NOMO-1 (cell line): ENCODE measurements at regions not wholly inside any gene's neighbourhood (a gene's known extent, or its start where the extent isn't known, plus 50 kb on each side); places are given as distances from the start of the nearest gene placed in this dataset.

Source experiments
- DNase-seq, 2 experiments: peaks; one replicate each; lab custom pipeline; 2025; ENCODE audit not compliant: unreplicated experiment in 2 of 2; lab: John Stamatoyannopoulos, UW

GRCh38 chr13:37366044-37366770 is 232.4 kb downstream of the POSTN start:
- DNase-seq: no peak

- DNase-seq: no peak
Observed at GRCh38 chr13:37365496-37365895, 233.1 kb downstream of the POSTN start.

DNA sequence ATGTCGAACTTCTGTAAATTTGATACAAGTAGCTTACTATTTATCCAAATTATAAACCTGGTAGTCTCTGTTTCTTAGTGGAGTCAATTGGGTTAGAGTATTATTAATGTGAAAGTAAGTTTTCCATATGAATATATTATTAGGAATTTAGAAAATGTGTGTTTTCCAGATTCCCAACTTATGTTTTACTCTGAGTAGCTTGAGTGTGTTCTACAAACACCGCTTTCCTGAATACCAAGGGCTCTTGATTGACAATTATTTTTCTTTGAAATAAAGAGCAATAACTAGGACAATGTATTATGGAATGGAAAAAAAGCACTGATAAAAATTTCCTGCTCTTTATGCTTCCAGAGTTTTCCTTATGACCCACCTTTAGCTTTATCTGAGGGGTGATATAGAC is 233.6 kb downstream of the POSTN start:
- DNase-seq: no peak

DNA sequence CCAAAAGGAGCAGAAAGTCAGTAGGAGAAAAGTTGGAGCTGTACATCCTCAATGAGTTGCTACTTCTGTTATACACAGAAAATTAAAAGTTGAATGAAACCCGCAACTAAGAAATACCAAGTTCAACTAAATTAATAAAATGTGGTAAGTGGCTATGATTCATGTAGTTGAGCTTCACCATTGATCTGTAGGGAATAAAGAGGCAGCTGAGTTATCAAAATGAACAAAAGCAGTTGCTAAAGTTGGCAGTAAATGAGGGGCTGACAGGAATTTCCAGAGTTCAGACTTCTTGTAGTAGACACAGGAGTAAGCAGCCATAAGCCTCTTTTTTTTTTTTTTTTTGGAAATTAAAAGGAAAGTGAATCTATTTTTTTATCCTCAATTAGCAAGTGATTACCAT is 234.6 kb downstream of the POSTN start:
- no peak for DNase-seq

GRCh38 chr13:37361608-37362007 is 237.0 kb downstream of the POSTN start:
- no peak for DNase-seq

DNA sequence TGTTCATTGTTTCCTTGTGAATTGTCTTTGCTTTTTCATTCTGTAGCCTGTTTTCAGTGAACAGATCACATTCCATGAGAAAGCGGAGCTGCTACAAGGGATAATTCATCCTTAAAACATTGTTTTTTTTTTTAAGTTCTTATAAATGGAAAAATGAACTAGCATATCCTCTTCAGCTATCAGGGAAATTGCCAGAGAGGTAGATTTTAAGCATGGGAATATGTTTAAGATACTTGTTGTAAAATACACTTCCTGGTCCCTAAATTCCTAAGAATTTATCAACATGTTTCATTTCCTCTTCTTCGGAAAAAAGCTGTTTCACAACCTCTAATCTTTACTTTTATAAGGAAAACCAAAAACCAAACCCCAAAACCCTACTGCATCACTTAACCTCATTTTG is 238.0 kb downstream of the POSTN start:
- no peak for DNase-seq

- no peak for DNase-seq
Observed at GRCh38 chr13:37357548-37357947, 241.0 kb downstream of the POSTN start.

- DNase-seq: no peak
Observed at GRCh38 chr13:37353911-37354310, 244.7 kb downstream of the POSTN start.

DNA sequence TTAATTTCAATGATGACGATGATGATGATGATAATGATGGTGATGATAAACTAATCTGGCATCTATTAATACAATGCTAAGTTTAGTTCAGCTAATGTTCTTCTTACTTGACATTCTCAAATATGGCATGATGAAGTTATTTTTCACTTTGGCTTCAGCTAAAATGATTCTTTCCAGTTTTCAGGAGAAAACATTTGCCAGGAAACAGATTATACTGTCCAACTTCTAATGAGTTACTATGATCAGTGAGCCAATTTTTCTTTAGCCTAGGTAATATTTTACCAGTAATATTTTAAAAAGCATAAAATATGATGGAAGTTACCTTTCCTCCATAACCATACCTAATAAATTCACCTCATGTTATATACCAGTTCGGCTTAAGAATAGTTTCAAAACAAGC is 245.7 kb upstream of the CSNK1A1L start:
- DNase-seq: no peak

DNA sequence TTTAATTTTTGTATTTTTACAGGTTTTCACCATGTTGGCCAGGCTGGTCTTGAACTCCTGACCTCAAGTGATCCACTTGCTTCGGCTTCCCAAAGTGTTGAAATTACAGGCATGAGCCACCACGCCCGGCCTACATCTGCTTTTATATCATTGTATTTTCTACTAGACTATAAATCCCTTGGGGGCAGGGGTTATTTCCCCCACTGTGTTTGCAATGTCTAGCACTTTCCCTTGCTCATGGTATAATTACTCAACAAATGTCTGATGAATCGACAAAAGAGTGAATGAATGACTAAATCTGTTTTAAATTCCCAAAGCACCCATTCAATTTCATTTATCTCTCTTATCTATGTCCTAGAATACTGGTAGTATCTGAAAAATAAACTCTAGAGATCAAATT is 244.5 kb upstream of the CSNK1A1L start:
- no peak for DNase-seq

DNA sequence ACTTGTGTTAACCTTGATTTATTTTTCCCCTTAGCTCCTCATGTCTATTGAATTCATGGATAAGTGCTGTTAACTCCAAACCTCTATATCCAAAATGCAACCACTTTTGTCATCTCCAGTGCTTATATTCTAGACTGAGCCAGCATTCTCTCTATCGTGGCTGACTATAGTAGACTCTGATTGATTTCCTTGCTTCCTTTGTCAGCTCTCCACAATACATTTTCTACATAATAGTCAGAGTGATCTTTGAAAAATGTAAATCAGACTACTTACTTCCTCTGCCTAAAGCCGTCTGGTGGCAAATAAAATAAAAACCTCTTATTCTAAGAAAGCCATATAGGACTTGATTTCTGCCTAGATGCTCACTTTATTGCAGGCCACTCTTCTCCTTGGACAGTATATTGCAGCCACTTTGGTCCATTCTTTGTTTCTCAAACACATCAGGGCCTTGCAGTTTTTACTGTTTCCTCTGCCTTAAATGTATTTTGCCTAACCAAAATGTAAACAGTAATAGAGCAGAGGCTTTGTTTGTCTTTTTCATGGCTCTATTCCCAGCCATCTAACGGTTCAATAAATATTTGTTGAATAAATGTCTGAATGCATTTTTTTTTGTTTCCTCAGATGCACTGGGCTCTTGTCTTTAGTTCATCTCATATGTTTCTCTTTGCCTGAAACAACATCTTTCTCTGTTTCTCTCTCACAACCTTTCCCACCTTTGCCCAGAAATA is 243.6 kb upstream of the CSNK1A1L start:
- no peak for DNase-seq

DNA sequence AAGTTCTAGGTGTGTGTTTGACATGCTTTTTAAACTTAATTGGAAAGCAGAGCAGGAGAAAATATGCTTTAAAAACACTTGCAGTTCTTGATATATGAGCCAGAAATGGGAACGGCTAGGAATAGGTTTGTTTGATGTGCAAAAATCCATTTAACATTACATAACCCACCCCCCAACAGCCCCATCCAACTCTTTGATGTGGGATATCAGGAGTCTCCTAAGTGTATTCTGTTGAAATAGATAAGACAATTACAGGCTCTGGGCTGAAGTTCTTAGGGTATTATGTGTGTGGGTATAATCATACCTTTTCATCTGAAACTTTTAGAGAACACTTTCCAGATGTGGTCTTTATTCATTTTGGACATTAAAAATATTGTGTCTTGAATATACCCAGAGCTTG is 240.4 kb upstream of the CSNK1A1L start:
- DNase-seq: no peak

DNA sequence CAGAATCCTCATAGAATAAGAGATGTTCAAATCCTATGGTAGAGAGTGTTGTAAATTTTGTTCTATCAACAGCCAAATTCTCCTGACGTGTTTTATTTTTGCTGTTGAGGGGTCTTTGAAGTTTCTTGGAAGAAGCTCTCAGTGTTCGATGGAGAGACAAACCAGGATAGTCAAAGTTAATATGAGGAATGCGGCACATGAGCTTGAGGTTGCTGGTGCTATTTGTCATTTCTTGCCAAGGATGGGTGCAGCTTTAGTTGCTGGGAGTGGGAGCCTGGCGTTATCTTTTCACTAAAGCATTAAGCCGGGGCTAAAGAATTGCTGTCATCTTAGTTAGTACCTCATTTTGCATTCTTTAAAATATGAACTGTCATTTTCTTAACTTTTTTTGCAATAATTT is 239.9 kb upstream of the CSNK1A1L start:
- DNase-seq: no peak

DNA sequence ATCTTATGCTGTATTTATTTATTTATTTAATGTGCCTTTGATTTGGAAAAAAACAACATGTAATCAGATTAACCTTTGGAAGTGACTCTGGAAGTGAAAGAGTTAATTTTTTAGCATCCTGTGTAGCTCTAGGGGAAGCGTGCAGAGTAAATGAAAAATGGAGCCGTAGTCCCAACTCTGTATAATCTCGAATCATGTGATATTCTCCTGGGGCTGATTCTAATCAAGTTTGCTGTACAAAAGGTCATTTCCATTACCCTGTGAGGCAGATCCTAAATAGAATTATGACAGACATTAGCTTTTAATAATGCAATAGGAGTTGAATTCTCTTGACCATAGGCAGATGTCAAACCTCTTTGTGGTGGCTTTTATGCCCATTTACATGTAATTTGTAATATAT is 238.6 kb upstream of the CSNK1A1L start:
- no peak for DNase-seq

- DNase-seq: no peak
Observed at GRCh38 chr13:37342205-37342604, 236.7 kb upstream of the CSNK1A1L start.

- no peak for DNase-seq
Observed at GRCh38 chr13:37340901-37341670, 235.6 kb upstream of the CSNK1A1L start.

DNA sequence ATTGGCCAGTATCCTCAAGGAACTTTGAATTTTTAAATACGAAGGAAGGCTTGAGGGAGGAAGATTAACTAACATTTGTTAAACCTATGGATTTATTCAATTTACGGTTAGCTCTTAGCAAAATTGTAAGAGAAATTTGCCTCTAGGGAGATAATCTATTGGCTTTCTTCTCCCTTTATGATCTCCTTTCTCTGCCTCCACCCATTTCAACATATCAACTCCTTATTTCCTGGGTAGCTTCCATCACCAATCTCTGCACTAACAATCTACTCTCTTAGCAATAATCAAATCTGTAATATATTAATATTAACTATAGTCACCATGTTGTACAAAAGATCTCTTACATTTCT is 233.9 kb upstream of the CSNK1A1L start:
- DNase-seq: no peak

DNA sequence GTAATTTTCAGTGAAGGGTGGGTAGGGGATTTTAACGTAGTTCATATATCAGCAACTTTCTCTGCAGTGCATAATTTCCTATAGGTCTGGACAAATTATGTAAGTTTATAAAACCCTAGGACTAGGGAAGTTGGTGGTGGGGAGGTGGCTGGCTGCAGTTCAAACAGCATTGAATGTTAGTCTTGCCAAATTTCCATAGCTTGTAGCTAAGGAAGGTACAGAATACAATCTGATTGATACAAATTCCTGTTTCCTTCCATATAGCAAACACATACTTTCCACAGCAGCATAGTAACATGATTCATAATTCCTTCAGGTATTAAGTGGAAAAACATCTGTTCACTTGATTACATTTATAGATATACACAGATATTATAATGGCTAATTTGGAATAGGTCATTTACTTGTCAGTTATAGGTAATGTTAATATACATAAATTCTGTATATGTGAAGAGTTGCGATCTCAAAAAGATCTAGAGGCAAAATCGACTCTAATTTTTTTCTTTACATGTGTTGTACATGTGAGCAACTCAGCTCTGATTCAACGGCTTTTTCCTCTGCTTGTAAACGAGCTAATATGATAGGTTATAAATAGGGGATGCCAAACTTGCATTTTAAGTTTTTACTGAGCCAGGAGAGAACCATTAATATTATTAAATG is 233.4 kb upstream of the CSNK1A1L start:
- no peak for DNase-seq

DNA sequence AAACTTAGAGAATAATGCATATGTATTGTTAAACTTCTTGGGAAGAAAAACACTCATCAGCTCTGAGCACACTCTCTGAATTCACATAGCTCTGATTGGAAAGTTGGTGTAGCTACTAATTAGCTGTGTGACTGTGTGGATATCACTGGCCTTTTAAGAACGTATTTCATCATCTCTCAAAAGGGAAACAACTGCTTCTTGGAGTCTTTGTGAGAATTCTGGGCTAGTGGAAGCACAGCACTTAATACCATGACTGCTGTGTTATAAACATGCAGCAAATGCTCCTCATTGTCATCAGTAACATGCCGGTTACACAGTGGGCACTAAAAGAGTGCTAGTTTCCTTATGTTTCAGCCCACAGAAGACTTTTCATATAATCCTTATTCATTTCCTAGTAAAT is 220.9 kb upstream of the CSNK1A1L start:
- no peak for DNase-seq

- DNase-seq: no peak
Observed at GRCh38 chr13:37319031-37319443, 213.6 kb upstream of the CSNK1A1L start.

DNA sequence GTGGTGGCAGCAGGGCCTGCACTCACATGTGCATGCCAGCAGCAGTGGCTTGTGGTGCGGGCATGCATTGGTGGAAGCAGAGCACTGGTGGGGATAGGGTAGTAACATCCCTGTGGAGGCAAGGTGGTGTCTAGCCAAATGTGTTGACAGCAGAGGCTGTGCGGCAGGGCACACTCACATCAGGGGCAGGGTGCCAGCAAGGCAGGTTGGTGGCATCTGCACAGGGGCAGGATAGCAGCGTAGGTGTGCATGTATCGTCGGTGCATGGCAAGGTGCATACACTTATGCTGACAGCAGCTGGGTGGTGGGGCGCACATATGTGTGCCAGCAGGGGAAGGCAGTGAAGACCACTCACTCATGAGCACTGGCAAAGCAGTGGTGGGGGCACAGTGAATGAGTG is 211.5 kb upstream of the CSNK1A1L start:
- no peak for DNase-seq
